ENCODE measurements at regions not wholly inside any gene's neighbourhood (a gene's known extent, or its start where the extent isn't known, plus 50 kb on each side); places are given as distances from the start of the nearest gene placed in this dataset.

- no peak for DNase-seq
Observed at GRCh38 chr13:80284290-80284689, 56.6 kb downstream of the SPRY2 start.

DNA sequence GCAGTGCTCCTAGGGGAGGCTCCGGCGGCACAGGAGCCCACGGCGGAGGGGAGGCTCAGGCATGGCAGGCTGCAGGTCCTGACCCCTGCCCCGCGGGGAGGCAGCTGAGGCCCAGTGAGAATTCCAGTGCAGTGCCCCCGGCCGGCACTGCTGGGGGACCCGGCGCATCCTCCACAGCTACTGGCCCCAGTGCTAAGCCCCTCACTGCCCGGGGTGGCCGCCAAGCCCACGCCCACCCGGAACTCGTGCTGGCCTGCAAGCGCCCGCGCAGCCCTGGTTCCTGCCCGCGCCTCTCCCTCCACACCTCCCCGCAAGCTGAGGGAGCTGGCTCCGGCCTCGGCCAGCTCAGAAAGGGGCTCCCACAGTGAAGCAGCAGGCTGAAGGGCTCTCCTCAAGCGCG is 62.2 kb downstream of the SPRY2 start:
- no peak for DNase-seq

DNA sequence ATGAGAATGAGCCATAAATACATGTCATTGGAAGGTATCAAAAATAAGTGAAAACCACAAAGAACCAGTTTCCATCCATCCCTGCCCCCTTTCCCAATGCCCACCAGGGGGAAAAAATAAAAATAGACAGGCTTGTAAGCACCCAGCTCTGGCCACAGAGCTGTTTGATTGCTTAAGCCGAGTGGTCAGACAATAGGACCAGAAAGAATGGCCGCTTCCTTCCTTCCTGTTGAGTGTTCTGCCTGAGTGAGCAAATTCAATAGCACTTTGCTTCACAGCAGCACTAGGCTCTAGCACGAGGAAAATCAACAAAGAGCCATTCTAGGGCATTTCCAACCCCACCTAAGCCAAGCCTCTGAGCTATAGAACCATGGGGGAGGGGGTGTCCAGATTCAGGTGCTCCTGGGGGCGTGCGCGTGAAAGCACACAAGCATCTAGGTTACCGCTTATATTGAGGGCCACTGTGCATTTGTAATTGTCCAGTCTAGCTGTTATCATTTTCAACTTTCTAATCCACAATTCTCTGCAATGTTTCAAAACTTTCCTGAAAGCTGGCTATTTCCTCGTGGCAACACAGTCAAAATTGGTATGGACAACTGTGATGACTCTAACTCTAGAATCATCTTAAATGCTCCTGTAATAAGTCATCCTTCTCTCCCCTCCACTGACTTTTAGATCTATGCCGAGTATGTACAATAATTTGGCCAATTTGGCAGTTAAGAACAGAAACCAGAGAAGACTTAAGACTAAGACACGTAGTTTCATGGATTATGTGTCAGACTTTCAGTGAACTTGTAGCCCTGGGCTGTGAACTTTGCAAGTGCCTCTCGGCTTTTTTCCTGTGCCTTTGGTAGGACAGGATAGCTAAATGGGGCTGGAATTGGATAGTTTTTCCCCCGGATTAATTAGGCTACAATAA is 64.3 kb downstream of the SPRY2 start:
- DNase-seq = no peak

- DNase-seq = no peak
Observed at GRCh38 chr13:80274643-80275042, 66.3 kb downstream of the SPRY2 start.

- no peak for DNase-seq
Observed at GRCh38 chr13:80273718-80274117, 67.2 kb downstream of the SPRY2 start.

DNA sequence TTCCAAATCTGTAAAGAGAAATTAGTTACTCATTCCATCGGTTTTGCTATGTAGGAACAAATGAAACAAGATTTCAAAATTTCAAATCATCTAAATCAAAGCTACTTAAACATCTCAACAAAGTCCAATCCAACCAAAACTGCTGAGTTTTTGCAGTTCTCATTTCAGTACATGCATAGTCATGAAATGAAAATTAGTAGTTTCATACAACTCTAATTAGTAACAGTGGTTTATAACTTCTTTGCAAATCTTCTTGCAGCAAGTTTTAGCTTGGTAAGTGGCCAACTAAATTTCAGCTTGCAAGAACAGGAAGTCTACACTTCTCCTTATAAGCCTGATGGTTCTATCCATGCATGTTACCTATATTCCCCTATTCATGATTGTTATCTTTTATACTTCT is 75.6 kb downstream of the SPRY2 start:
- DNase-seq = no peak

DNA sequence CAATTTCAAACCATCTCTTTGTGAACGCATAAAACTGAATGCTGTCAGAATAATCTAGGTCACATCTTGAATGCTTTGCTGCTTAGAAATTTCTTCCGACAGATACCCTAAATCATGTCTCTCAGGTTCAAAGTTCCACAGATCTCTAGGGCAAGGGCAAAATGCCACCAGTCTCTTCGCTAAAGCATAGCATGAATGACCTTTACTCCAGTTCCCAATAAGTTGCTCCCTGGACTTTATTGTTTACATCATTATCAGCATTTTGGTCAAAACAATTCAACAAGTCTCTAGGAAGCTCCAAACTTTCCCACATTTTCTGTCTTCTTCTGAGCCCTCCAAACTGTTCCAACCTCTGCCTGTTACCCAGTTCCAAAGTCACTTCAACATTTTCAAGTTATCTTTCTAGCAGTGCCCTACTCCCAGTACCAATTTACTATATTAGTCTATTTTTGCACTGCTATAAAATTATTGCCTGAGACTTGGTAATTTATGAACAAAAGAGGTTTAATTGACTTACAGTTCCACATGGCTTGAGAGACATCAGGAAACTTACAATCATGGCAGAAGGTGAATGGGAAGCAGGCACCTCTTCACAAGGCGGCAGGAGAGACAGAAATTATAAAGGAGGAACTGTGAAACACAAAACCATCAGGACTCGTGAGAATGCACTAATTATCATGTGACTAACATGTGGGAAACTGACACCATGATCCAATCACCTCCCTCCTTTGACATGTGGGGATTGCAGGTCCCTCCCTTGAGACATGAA is 77.0 kb downstream of the SPRY2 start:
- no peak for DNase-seq

DNA sequence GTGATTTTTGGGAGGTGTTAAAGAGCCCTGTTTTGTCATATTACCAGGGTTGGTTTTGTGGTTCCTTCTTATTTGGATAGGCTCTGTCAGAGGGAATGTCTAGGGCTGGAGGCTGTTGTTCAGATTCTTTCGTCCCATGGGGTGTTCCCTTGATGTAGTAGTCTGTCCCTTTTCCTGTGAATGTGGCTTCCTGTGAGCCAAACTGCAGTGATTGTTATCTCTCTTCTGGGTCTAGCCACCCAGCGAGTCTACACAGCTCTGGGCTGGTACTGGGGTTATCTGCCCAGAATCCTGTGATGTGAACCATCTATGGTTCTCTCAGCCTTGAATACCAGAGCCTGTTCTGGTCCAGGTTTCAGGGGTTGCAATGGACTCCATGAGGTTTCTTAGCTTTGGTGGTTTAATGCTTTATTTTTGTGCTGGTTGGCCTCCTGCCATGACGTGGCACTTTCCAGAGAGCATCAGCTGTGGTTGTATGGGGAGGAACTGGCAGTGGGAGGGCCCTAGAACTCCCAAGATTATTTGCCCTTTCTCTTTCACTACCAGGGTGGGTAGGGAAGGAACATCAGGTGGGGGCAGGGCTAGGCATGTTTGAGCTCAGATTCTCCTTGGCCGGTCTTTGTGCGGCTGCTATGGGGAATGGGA is 78.8 kb downstream of the SPRY2 start:
- no peak for DNase-seq

- no peak for DNase-seq
Observed at GRCh38 chr13:80259159-80259558, 81.8 kb downstream of the SPRY2 start.

- DNase-seq = no peak
Observed at GRCh38 chr13:80256352-80256932, 84.5 kb downstream of the SPRY2 start.

DNA sequence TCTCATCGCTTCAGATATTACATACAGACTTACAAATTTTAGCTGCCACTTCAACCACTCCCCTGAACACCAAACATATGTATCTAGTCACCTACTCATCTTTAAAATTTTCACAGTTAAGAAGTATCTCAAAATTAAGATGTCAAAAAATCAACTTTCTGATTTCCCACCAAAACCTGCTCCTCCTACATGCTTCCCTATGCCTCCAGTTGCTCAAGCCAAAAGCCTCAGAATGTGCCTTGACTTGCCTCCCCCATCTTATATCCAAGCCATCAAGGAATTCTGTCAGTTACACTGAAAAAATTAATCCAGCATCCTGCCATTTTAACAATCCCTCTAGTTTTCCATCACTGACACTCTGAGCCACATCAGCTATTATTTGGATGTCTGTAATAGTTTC is 85.0 kb downstream of the SPRY2 start:
- DNase-seq = no peak

GRCh38 chr13:80251403-80251802 is 89.5 kb downstream of the SPRY2 start:
- no peak for DNase-seq

- DNase-seq = no peak
Observed at GRCh38 chr13:80250213-80250810, 90.6 kb downstream of the SPRY2 start.

- DNase-seq = no peak
Observed at GRCh38 chr13:80249516-80250212, 91.3 kb downstream of the SPRY2 start.

DNA sequence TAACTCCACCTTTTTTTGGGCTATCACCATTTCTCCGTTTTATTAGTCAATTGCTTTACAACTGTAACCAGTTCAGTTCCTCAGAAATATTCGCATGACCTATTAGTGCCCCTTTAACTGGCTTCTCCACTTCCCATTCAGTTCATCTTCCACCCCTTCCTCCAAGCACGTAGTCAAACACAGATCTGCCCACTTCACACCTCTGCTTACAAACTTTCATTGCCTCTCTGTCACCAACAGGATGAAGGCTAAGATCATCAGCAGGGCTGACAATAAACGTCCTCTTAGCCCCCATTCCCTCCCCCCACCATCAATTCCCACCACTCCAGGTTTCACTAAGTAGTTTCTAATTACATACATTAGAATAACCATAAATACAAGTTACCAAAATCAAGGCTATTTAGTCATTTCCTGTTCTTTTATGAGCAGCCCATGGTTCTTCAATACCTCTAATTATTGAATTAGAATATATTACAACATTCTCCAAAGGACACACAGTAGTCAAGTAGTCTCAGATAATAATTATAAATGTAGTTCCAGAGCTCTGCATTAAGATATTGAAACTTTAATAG is 95.7 kb downstream of the SPRY2 start:
- no peak for DNase-seq

DNA sequence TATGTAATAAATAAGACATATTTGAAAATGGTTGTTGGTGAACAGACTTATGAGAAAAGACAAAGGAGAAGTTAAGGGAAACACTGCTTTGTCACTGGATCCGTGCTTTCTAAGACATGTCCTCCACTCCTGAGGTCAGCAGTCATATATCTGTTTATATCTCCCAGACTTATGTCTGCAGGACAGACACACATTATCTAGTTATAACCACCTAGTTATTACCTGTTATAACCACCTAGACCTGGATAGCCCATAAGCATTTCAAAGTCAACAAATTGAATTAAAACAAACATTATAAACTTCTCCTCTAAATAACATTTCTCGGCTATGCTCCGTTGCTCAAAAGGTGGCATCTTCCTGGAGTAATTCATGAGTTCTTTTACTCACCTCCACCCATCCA is 96.4 kb downstream of the SPRY2 start:
- no peak for DNase-seq

DNA sequence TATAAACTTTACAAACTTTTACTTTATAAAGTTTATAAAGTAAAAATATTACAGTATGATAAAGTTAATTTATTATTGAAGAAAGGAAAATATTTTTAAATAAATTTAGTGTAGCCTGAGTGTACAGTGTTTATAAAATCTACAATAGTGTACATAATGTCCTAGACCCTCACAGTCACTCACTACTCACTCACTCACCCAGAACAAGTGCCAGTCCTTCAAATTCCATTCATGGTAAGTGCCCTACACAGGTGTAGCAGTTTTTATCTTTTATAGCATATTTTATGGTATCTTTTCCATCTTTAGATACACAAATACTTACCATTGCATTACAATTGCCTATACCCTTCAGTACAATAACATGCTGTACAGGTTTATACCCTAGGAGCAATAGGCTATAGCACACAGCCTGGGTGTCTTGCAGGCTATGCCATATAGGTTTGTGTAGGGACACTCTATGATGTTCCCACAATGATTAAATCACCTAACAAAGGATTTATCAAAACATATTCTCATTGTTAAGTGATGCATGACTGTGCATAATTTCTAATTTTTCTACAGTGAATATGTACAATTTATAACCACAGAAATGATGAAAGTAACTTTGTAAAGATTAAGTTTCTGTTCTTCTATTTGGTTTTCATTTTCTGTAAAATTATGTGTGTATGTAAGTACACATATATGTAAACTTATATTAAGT is 98.0 kb downstream of the SPRY2 start:
- no peak for DNase-seq

- DNase-seq = no peak
Observed at GRCh38 chr13:80239571-80240255, 101.2 kb downstream of the SPRY2 start.

DNA sequence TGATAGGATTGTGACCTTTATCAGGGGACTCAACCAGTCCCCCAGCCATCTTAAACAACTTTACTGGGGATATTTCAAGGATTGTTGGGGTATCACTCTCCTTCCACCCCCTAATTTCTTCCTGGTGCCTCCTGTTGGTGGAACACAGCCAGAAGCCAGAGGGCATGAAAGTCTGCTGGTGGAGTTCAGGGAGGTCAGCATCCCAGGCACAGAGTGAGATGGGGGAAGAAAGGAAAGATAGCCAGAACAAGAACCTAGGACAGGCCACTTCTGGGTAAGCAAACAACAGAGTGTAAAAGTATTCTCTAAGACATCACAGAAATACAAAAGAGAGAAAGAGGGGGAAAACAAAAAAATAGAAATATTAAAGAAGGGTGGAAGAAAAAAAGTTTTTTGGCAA is 101.8 kb downstream of the SPRY2 start:
- no peak for DNase-seq

- DNase-seq = no peak
Observed at GRCh38 chr13:80237646-80238045, 103.3 kb downstream of the SPRY2 start.

DNA sequence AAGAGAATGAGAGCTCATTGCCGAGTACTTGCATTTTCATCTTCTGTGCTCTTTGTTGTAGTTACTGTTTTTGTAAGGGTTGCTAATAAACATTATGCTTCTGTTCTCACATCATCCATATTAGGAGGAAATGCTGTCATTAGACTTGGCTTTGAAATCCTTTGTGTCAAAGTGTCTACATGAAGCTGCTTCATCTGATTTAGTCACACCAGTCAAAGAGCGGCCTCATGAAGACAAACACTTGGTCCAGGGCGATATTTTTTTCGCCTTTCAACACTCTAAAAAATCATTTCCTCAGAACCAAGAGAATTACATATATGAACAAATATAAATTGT is 105.0 kb downstream of the SPRY2 start:
- DNase-seq = no peak

Data from activated T-cell treated with anti-CD3 and anti-CD28 coated beads for 4 hours (primary cell).